HCT116 (cell line): ENCODE measurements at regions not wholly inside any gene's neighbourhood (a gene's known extent, or its start where the extent isn't known, plus 50 kb on each side); places are given as distances from the start of the nearest gene placed in this dataset.

Experiments used
- ATAC-seq: fragments of 200-7000 bp; cut with Tn5 transposase; 2 replicates; pipeline ENCODE4 v1.9.1; 2020; ENCODE audit warnings: mild to moderate bottlenecking, moderate library complexity
- BruUV-seq: library from RNA; stranded (reverse); fragments of 400-500 nt; replicated peaks from 2 replicates; lab custom pipeline; 2021; lab: Mats Ljungman, UMichigan
- CTCF ChIA-PET: fragments of 300-600 bp; sonication (Branson Sonifier 250); formaldehyde crosslinking; loops from one replicate; lab custom pipeline; 2021; ENCODE audit warnings: antibody characterized with exemption; lab: Charles Lee
- POLR2A ChIA-PET: fragments of 300-600, 350-600 bp; sonication (Branson Sonifier 250); formaldehyde crosslinking; loops from one replicate; lab custom pipeline; 2021; ENCODE audit warnings: antibody characterized with exemption; lab: Charles Lee
- RAD21 ChIA-PET, 2 experiments: fragments of 300-600 bp; sonication (Branson Sonifier 250); formaldehyde crosslinking; loops; one replicate each; lab custom pipeline; 2023; ENCODE audit warnings: low total read pairs in 2 of 2; ENCODE audit not compliant: uncharacterized antibody in 2 of 2, unreplicated experiment in 2 of 2, low non-redundant PET in 1 of 2; lab: Charles Lee
- DNase-seq: peaks from one replicate; pipeline ENCODE4 v3.0.0-alpha.2; 2010; ENCODE audit warnings: low read depth, low spot score
- H2AFZ ChIP-seq: fragments of 200-600 bp; shearing (Covaris generic), sonication (generic); 2 replicates; pipeline ENCODE4 v1.6.1; 2017; ENCODE audit warnings: low read depth, mixed run types, mixed read lengths, antibody characterized with exemption, low read length; ENCODE audit not compliant: poor library complexity, severe bottlenecking
- H3K27ac ChIP-seq: 2 replicates; pipeline ENCODE4 v1.5.1; 2012; ENCODE audit warnings: low read depth, low read length
- H3K27me3 ChIP-seq: fragments of 200-600 bp; sonication (generic); 2 replicates; pipeline ENCODE4 v1.6.1; 2016; ENCODE audit warnings: mixed run types, low read length, mixed read lengths; ENCODE audit not compliant: insufficient read depth
- H3K36me3 ChIP-seq, 2 experiments: fragments of 200-500 bp in 1 of 2; fragments of 200-600 bp in 1 of 2; sonication (Bioruptor generic) in 1 of 2; sonication (generic) in 1 of 2; 2 replicates each; pipeline versions ENCODE4 v1.5.1 to v1.6.1; 2014 to 2016; ENCODE audit warnings: low read length in 2 of 2, inconsistent platforms in 1 of 2, mixed read lengths in 1 of 2, mixed run types in 1 of 2; ENCODE audit not compliant: insufficient read depth in 2 of 2, control insufficient read depth in 1 of 2
- H3K4me1 ChIP-seq, 2 experiments: fragments of 200-600 bp in 1 of 2; sonication (generic) in 1 of 2; 2 replicates each; pipeline versions ENCODE4 v1.5.1 to v1.6.1; 2012 to 2017; ENCODE audit warnings: low read length in 2 of 2, inconsistent platforms in 1 of 2, mild to moderate bottlenecking in 1 of 2, mixed read lengths in 1 of 2, mixed run types in 1 of 2, moderate library complexity in 1 of 2; ENCODE audit not compliant: insufficient read depth in 2 of 2, control insufficient read depth in 1 of 2
- H3K4me2 ChIP-seq: fragments of 200-600 bp; sonication (generic); 2 replicates; pipeline ENCODE4 v1.6.1; 2017; ENCODE audit warnings: mixed run types, low read length, mixed read lengths
- H3K4me3 ChIP-seq, 2 experiments: fragments of 200-600 bp in 1 of 2; sonication (generic) in 1 of 2; replicated peaks in 1 of 2; 2 replicates each; pipeline ENCODE4 v1.5.1; 2011 to 2016; ENCODE audit warnings: low read length in 2 of 2, control low read depth in 1 of 2, low read depth in 1 of 2, mild to moderate bottlenecking in 1 of 2, mixed read lengths in 1 of 2, mixed run types in 1 of 2
- H3K79me2 ChIP-seq: fragments of 200-600 bp; sonication (generic); 2 replicates; pipeline ENCODE4 v1.6.1; 2017; ENCODE audit warnings: mild to moderate bottlenecking, mixed run types, low read length, moderate library complexity, mixed read lengths; ENCODE audit not compliant: insufficient read depth
- H3K9ac ChIP-seq: fragments of 200-600 bp; sonication (generic); 2 replicates; pipeline ENCODE4 v1.6.1; 2016; ENCODE audit warnings: low read length, mixed read lengths
- H3K9me2 ChIP-seq: fragments of 200-600 bp; sonication (generic), shearing (Covaris generic); 2 replicates; pipeline ENCODE4 v1.6.1; 2017; ENCODE audit warnings: mixed run types, mild to moderate bottlenecking, moderate library complexity; ENCODE audit not compliant: insufficient read depth
- H3K9me3 ChIP-seq, 2 experiments: fragments of 200-500 bp in 1 of 2; fragments of 200-600 bp in 1 of 2; sonication (Bioruptor generic) in 1 of 2; sonication (generic) in 1 of 2; 2 replicates each; pipeline ENCODE4 v1.6.1; 2014 to 2017; ENCODE audit warnings: low read length in 2 of 2, mixed read lengths in 2 of 2, inconsistent platforms in 1 of 2, low read depth in 1 of 2, mild to moderate bottlenecking in 1 of 2, mixed run types in 1 of 2, moderate library complexity in 1 of 2; ENCODE audit not compliant: control insufficient read depth in 1 of 2, insufficient read depth in 1 of 2
- H4K20me1 ChIP-seq: fragments of 200-600 bp; sonication (generic), shearing (Covaris generic); 2 replicates; pipeline ENCODE4 v1.6.1; 2017; ENCODE audit warnings: mixed run types, mild to moderate bottlenecking, moderate library complexity; ENCODE audit not compliant: insufficient read depth
- CTCF ChIP-seq, 3 experiments: fragments of 200-600 bp in 1 of 3; sonication (generic) in 1 of 3; IDR thresholded peaks in 2 of 3; conservative IDR thresholded peaks in 1 of 3; 2 replicates each; pipeline ENCODE4 v1.5.1; 2012 to 2017; ENCODE audit warnings: low read depth in 2 of 3, low read length in 2 of 3, antibody characterized with exemption in 1 of 3, borderline replicate concordance in 1 of 3, control low read depth in 1 of 3, mild to moderate bottlenecking in 1 of 3, mixed read lengths in 1 of 3, mixed run types in 1 of 3, moderate library complexity in 1 of 3; ENCODE audit not compliant: insufficient read depth in 1 of 3
- ELF1 ChIP-seq: IDR thresholded peaks from 2 replicates; pipeline ENCODE4 v1.6.1; 2012; ENCODE audit warnings: low read depth, borderline replicate concordance
- JUND ChIP-seq: IDR thresholded peaks from 2 replicates; pipeline ENCODE4 v1.6.1; 2012
- REST ChIP-seq: IDR thresholded peaks from 2 replicates; pipeline ENCODE4 v1.6.1; 2012; ENCODE audit warnings: low read depth
- ZBTB33 ChIP-seq: IDR thresholded peaks from 2 replicates; pipeline ENCODE4 v1.6.1; 2011; ENCODE audit warnings: mild to moderate bottlenecking, low read length, moderate library complexity; ENCODE audit not compliant: insufficient replicate concordance; ENCODE audit errors: extremely low read depth
- intact Hi-C: fragments of 100-400 bp; cut with micrococcal nuclease; formaldehyde crosslinking; loops from 2 replicates; pipeline ENCODE4 v1.10.0; 2022

- TF ChIP-seq JUND = no peak
- TF ChIP-seq ELF1 = no peak
- no peak for TF ChIP-seq ZBTB33
- no peak for TF ChIP-seq CTCF (IDR thresholded peaks at IDR 0.05 in 2 of 3, conservative IDR thresholded peaks at IDR 0.05 in 1 of 3; ENCODE audit: borderline replicate concordance in 1 of 3, insufficient read depth in 1 of 3, low read depth in 2 of 3, low read length in 2 of 3)
- TF ChIP-seq REST = no peak
- no peaks in the 10 kb centered on the region for H3K9me3 ChIP-seq
- ChIA-PET RAD21 (no interaction called here), CTCF (no interaction called here), POLR2A (no interaction called here)
- no peak overlapping the region for H3K4me3 ChIP-seq
- H3K27ac ChIP-seq = no peak overlapping the region
- H2AFZ ChIP-seq = no peak overlapping the region
- H4K20me1 ChIP-seq = no peaks in the 10 kb centered on the region
- H3K79me2 ChIP-seq = no peaks in the 10 kb centered on the region
- H3K9me2 ChIP-seq = no peaks in the 10 kb centered on the region
- H3K9ac ChIP-seq = no peak overlapping the region
- ATAC-seq (no peak), DNase-seq (no peak)
- intact Hi-C loops = no loop called here
- H3K36me3 ChIP-seq = no peaks in the 10 kb centered on the region
- no peaks in the 10 kb centered on the region for H3K4me1 ChIP-seq
- H3K4me2 ChIP-seq = no peak overlapping the region
- no peaks in the 10 kb centered on the region for H3K27me3 ChIP-seq
- BruUV-seq = no TSS peak
Measured at GRCh38 chr1:95659166-95659565, 425.2 kb downstream of the RWDD3 start.
